OCI-LY3 (cell line): ENCODE measurements at regions not wholly inside any gene's neighbourhood (a gene's known extent, or its start where the extent isn't known, plus 50 kb on each side); places are given as distances from the start of the nearest gene placed in this dataset.

Source experiments
- CTCF ChIP-seq: fragments of 200-600, 300-600 bp; sonication (generic); IDR thresholded peaks from 2 replicates; pipeline ENCODE4 v1.5.1; 2014; ENCODE audit warnings: antibody characterized with exemption, low read length, low read depth
- EZH2phosphoT487 ChIP-seq: fragments of 200-600 bp; shearing (Covaris generic); IDR thresholded peaks from 2 replicates; pipeline ENCODE4 v1.6.1; 2018; ENCODE audit warnings: antibody characterized with exemption, mixed run types, low read depth

DNA sequence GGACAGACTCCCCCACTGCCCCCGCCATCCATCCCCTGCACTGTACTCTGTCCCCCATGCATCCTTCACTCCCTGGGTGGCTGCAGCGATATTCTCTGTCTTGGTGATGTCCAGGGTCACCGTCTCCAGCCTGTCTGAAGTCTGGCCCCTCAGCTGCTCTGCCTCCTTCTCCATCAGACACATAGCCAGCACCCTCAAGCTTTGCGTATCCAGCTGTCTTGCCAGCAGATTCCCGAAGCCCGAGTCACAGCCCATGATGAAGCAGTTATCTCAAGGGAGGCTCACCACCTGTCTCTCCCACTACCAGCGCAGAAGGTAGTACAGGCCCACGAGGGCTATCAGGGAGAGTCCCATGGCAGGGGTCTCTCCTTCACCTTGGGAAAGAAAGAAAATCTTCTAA, 77.8 kb downstream of the HSD17B6 start:
- TF ChIP-seq CTCF (no peak), EZH2phosphoT487 (no peak)
